ENCODE measurements at regions not wholly inside any gene's neighbourhood (a gene's known extent, or its start where the extent isn't known, plus 50 kb on each side); places are given as distances from the start of the nearest gene placed in this dataset.

DNA sequence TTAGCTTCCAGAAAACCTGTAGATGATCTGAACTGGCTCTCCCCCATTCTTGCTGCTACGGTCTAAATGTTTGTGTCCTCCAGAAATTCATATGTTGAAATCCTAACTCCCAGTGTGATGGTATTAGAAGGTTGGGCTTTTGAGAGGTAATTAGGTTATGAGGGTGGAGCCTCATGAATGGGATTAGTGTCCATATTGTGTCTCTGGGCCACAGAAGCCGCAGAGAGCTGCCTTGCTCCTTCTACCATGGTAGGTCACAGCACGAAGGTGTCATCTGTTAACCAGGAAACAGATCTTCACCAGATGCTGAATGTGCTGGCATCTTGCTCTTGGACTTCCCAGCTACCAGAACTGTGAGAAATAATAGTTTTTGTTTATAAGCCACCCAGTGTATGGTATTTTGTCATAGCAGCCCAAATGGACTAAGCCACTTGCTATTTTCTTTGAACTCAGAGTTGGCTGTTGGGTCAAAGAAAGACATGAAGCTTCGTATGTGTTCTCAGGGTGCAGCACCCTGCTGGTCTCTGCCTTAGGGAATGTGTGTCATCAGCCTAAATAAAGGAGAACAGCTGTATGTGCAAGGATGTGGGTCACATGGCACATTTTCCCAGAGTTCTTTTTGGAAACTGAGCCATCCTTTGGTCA lies 317.5 kb upstream of the SLCO3A1 start:
- Histone ChIP-seq H3K4me1 (ENCODE audit: control insufficient read depth, insufficient read depth, low read length) (peaks cover 3% of the 10 kb centered on the region), H3K27me3 (ENCODE audit: control insufficient read depth, insufficient read depth) (no peaks in the 10 kb centered on the region), H3K4me3 (ENCODE audit: low read length) (no peak overlapping the region), H3K9me3 (ENCODE audit: control insufficient read depth, low read length) (no peaks in the 10 kb centered on the region), H3K27ac (ENCODE audit: low read length) (peak overlapping the region; percentile 56)
- no peak for ATAC-seq
- intact Hi-C loops (cut with DNase I): no loop called here
- DNase-seq: no peak
- WGBS: 79% methylated on average over 4 of the region's 4 CpGs

DNA sequence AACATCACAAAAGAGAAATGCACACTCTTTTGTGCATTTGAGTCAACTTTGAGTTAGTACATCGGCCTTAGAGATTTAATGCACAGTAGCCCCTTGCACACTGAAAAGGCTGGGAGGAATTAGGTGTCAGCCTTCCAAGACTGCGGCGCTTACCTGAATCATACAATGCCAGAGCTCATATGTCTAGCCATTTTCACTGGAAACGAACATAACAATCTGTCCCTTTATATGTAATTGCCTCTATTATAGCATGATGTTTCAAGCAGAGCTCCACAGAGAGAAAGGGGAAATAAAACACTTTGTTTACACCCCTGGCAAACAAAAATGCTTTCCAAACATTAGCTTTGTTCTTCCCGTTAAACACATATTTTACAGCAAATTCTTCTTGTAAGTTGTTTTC lies 315.7 kb upstream of the SLCO3A1 start:
- H3K27me3 ChIP-seq (ENCODE audit: control insufficient read depth, insufficient read depth): no peaks in the 10 kb centered on the region
- no peak for ATAC-seq
- peaks cover 3% of the 10 kb centered on the region for H3K4me1 ChIP-seq (ENCODE audit: control insufficient read depth, insufficient read depth, low read length)
- DNase-seq: no peak
- H3K4me3 ChIP-seq (ENCODE audit: low read length): no peak overlapping the region
- WGBS: 69% methylated on average over 5 of the region's 5 CpGs
- intact Hi-C loops (cut with DNase I): no loop called here
- no peaks in the 10 kb centered on the region for H3K9me3 ChIP-seq (ENCODE audit: control insufficient read depth, low read length)
- H3K27ac ChIP-seq (ENCODE audit: low read length): no peak overlapping the region

DNA sequence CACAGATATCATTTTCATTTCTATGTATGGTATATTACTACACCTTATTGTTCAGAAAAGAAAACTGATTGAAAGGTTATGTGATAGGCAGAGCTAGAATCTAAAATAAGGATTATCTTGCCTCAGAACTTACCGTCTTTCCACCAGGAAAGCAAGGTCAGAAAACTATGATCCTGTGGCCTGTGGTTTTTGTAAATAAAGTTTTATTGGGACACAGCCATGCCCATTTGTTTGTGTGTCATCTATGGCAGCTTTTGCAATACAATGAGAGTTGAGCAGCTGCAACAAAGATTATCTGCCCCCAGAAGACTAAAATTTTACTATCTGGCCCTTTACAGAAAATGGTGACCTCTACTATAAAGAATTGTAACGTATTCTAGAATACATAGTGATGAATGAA lies 314.7 kb upstream of the SLCO3A1 start:
- H3K4me1 ChIP-seq (ENCODE audit: control insufficient read depth, insufficient read depth, low read length): peaks cover 3% of the 10 kb centered on the region
- no peak for DNase-seq
- no peak overlapping the region for H3K27ac ChIP-seq (ENCODE audit: low read length)
- H3K27me3 ChIP-seq (ENCODE audit: control insufficient read depth, insufficient read depth): no peaks in the 10 kb centered on the region
- no peaks in the 10 kb centered on the region for H3K9me3 ChIP-seq (ENCODE audit: control insufficient read depth, low read length)
- no peak overlapping the region for H3K4me3 ChIP-seq (ENCODE audit: low read length)
- 86% methylated on average over 2 of the region's 2 CpGs for WGBS
- intact Hi-C loops (cut with DNase I): no loop called here
- ATAC-seq: no peak

DNA sequence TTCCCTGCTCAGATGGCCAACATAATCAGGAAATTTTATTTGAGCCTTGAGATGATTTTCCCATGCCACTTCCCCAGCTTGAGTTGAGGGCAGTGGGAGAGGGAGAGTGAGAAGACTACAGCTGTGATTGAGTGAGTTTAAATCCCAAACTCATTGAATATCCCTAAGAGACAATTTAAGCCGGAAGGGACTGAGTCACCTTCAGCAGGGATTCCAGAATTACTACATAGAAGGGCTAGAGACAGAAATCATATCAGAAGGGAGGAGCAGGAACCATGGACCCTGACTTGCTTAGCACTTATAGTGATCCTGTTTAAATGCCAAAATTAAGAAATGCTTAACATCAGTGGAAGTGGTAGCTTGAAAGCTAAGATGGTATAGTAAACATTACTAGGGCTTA lies 312.2 kb upstream of the SLCO3A1 start:
- intact Hi-C loops (cut with DNase I): no loop called here
- Histone ChIP-seq H3K4me1 (ENCODE audit: control insufficient read depth, insufficient read depth, low read length) (no peaks in the 10 kb centered on the region), H3K27ac (ENCODE audit: low read length) (no peak overlapping the region), H3K4me3 (ENCODE audit: low read length) (no peak overlapping the region), H3K27me3 (ENCODE audit: control insufficient read depth, insufficient read depth) (no peaks in the 10 kb centered on the region), H3K9me3 (ENCODE audit: control insufficient read depth, low read length) (no peaks in the 10 kb centered on the region)
- no peak for DNase-seq
- no peak for ATAC-seq
- 73% methylated on average over 1 of the region's 1 CpG for WGBS

DNA sequence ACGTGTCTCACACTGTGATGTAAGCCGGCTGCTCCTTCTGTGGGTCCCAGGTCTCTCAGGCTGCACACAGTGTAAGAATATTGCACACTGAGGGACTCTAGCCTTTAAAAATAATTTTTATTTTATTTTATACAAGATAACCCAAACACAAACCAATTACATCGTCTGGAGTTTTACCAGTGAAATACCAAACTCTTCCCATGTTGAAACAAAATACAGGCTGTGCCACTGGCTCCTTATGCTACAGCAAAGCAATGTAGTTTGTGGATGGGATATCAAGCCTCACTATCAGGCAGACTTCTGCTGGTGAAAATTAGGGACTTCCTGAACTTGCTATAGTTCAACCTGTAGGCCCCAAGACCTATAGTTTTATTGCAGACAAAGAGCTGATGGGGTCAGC lies 311.3 kb upstream of the SLCO3A1 start:
- no peak for ATAC-seq
- Histone ChIP-seq H3K27me3 (ENCODE audit: control insufficient read depth, insufficient read depth) (no peaks in the 10 kb centered on the region), H3K4me1 (ENCODE audit: control insufficient read depth, insufficient read depth, low read length) (no peaks in the 10 kb centered on the region), H3K27ac (ENCODE audit: low read length) (no peak overlapping the region), H3K9me3 (ENCODE audit: control insufficient read depth, low read length) (no peaks in the 10 kb centered on the region), H3K4me3 (ENCODE audit: low read length) (no peak overlapping the region)
- DNase-seq: no peak
- WGBS: 55% methylated on average over 3 of the region's 3 CpGs
- intact Hi-C loops (cut with DNase I): no loop called here

DNA sequence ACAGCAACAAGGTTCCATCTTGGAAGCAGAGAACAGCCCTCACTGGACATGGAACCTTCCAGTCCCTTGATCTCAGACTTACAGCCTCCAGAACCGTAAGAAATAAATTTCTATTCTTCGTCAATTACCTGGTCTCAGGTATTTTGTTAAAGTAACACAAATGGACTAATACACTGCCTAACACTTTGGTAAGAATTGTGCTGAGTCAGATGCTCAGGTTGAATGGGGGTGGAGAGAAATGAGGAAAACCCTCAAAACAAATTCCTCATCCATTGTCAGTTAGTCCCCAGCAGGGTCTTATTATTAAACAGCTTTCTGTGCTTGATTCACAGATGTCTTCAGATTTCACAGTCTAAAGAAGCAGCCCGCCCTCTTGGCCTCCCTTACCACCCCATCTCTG lies 306.2 kb upstream of the SLCO3A1 start:
- intact Hi-C loops (cut with DNase I): no loop called here
- WGBS: 90% methylated on average over 3 of the region's 3 CpGs
- H3K4me1 ChIP-seq (ENCODE audit: control insufficient read depth, insufficient read depth, low read length): no peaks in the 10 kb centered on the region
- H3K4me3 ChIP-seq (ENCODE audit: low read length): no peak overlapping the region
- no peaks in the 10 kb centered on the region for H3K9me3 ChIP-seq (ENCODE audit: control insufficient read depth, low read length)
- ATAC-seq (no peak), DNase-seq (no peak)
- H3K27me3 ChIP-seq (ENCODE audit: control insufficient read depth, insufficient read depth): no peaks in the 10 kb centered on the region
- no peak overlapping the region for H3K27ac ChIP-seq (ENCODE audit: low read length)

DNA sequence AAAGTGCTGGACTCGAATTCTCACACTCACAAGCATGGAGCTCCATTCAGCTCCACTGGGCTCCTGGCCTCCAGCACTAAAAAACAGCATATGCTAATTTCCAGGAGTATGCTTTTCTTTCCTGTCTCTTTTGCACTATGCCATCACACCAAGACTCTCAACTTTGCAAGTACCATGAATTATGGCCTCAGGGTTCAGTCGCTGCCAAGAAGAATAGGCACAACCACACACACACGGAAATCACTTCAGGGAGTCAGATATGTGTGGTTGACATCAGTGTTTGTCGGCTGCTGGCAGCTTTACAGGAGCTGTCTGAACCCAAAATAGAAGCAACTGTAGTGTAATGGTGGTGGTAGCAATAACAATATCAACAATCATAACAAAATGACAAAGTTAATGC lies 305.0 kb upstream of the SLCO3A1 start:
- ATAC-seq (peak; percentile 61 to 70), DNase-seq (peak; percentile 35 to 67 (median 57))
- Histone ChIP-seq H3K4me3 (ENCODE audit: low read length) (no peak overlapping the region), H3K27me3 (ENCODE audit: control insufficient read depth, insufficient read depth) (no peaks in the 10 kb centered on the region), H3K9me3 (ENCODE audit: control insufficient read depth, low read length) (no peaks in the 10 kb centered on the region), H3K27ac (ENCODE audit: low read length) (no peak overlapping the region), H3K4me1 (ENCODE audit: control insufficient read depth, insufficient read depth, low read length) (no peaks in the 10 kb centered on the region)
- intact Hi-C loops (cut with DNase I): no loop called here
- WGBS: 36% methylated on average over 4 of the region's 4 CpGs

DNA sequence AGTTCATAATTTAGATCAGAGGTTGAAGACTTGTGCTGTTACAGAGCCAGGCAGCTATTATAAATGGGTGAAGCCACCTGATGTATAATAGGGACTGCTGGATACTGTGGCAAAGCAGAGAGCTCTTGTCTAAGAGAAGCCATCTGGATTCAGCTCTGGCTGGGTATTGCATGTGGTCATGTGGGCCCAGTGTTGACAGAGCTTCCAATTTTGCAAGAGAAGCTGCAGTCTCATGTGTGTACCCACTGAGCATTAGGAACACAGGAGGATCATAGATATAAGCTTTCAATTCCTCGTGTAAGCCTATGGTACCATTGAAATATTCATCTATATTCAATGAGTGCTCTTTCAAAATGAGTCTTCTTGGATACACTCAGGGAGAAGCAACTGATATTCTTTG lies 303.9 kb upstream of the SLCO3A1 start:
- Histone ChIP-seq H3K27me3 (ENCODE audit: control insufficient read depth, insufficient read depth) (no peaks in the 10 kb centered on the region), H3K9me3 (ENCODE audit: control insufficient read depth, low read length) (no peaks in the 10 kb centered on the region), H3K27ac (ENCODE audit: low read length) (no peak overlapping the region), H3K4me1 (ENCODE audit: control insufficient read depth, insufficient read depth, low read length) (no peaks in the 10 kb centered on the region), H3K4me3 (ENCODE audit: low read length) (no peak overlapping the region)
- ATAC-seq: no peak
- intact Hi-C loops (cut with DNase I): no loop called here
- DNase-seq: no peak
- WGBS: 77% methylated on average over 1 of the region's 1 CpG

DNA sequence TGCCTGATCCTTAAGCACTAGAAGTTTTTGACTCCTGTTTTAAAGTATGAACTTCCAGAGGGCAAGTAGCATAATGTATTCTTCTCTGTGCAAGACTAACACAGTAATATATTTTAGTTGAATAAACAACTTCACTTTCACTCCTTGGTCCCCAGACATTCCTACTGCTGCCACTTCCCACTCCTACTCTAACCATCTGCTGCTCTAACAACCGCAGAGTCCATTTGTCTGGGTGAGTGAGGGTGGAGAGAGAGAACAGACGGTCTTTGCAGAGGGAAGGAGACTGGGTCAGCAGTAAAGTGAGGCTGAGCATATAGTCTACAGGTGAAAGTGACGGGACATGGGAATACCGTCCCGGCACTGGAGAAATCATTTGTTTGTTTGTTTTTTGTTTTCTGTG lies 301.0 kb upstream of the SLCO3A1 start:
- WGBS: 82% methylated on average over 5 of the region's 5 CpGs
- Histone ChIP-seq H3K4me1 (ENCODE audit: control insufficient read depth, insufficient read depth, low read length) (no peaks in the 10 kb centered on the region), H3K9me3 (ENCODE audit: control insufficient read depth, low read length) (no peaks in the 10 kb centered on the region), H3K4me3 (ENCODE audit: low read length) (no peak overlapping the region), H3K27me3 (ENCODE audit: control insufficient read depth, insufficient read depth) (no peaks in the 10 kb centered on the region), H3K27ac (ENCODE audit: low read length) (no peak overlapping the region)
- DNase-seq (no peak), ATAC-seq (no peak)
- intact Hi-C loops (cut with DNase I): no loop called here

DNA sequence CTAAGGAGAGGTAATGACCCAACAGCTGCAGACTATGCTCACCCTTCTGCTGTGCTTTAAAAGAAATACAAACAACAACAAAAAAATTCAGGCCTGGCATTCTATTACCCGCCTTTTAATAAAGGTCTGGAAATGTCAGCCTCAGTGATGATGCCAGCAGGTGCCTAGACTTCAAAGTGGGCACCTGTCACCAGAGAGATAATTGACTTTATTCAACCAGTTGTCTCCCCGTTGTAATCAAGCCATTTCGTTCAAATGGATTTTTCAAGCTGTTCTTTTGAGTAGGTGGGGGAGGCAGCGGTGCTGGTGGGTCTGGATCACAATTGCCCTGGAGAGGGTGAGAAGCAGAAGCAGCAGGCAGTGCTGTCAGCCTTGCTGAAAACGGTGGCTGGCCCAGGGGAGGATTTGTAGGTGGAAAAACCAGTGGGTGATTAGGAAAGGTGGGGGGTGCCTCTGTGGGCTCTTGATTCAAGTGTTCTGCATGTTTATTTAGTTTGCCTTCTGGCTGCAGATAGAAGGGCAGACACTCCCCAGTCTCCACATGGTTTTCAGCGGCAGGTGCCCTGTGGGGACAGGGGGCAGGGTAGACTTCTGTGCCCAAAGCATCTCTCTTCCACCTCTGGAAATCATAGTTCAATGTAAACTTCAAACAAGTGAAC lies 300.2 kb upstream of the SLCO3A1 start:
- Histone ChIP-seq H3K4me3 (ENCODE audit: low read length) (no peak overlapping the region), H3K27me3 (ENCODE audit: control insufficient read depth, insufficient read depth) (no peaks in the 10 kb centered on the region), H3K27ac (ENCODE audit: low read length) (no peak overlapping the region), H3K4me1 (ENCODE audit: control insufficient read depth, insufficient read depth, low read length) (no peaks in the 10 kb centered on the region), H3K9me3 (ENCODE audit: control insufficient read depth, low read length) (no peaks in the 10 kb centered on the region)
- WGBS: 54% methylated on average over 6 of the region's 6 CpGs
- DNase-seq: no peak
- intact Hi-C loops (cut with DNase I): no loop called here
- ATAC-seq: no peak

DNA sequence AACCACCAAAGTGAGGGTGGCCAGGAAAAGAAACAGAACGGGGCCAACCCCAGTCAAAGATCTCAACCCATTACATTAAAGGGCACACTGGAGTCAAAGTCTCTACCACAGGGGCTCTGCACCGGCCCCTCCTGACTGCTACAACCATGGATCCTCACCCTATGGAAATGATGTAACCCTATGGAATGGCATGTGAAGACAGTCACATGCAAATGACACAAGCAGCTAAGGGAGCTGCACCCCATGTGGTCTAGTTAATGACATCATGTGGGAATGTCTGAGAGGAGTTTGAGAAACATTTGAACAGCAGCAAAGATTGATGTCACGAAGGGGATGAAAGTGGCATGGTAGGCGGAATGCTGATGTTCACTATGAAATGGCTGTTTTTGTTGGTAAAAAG lies 298.2 kb upstream of the SLCO3A1 start:
- Histone ChIP-seq H3K4me3 (ENCODE audit: low read length) (no peak overlapping the region), H3K4me1 (ENCODE audit: control insufficient read depth, insufficient read depth, low read length) (no peaks in the 10 kb centered on the region), H3K27ac (ENCODE audit: low read length) (no peak overlapping the region), H3K9me3 (ENCODE audit: control insufficient read depth, low read length) (no peaks in the 10 kb centered on the region), H3K27me3 (ENCODE audit: control insufficient read depth, insufficient read depth) (no peaks in the 10 kb centered on the region)
- DNase-seq (no peak), ATAC-seq (no peak)
- intact Hi-C loops (cut with DNase I): no loop called here
- 92% methylated on average over 4 of the region's 4 CpGs for WGBS

DNA sequence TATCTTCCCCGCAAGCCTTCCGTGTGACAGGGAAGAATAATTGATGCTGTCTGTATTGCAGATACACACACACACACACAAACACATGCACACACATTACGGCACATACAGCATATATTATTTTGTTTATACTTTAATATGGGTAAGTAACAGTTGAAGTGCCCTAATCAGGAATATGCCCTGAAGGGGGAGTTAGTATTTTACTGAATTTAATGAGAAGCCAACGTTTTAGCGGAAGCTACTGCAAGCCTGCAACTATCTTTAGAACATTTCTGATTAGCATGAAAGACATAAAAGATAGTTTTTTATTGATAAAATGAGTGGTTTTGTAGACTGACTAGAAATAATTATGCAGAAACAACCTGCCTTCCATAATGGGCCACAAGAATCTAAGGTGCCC lies 296.6 kb upstream of the SLCO3A1 start:
- WGBS: 82% methylated on average over 5 of the region's 5 CpGs
- Histone ChIP-seq H3K27me3 (ENCODE audit: control insufficient read depth, insufficient read depth) (no peaks in the 10 kb centered on the region), H3K9me3 (ENCODE audit: control insufficient read depth, low read length) (no peaks in the 10 kb centered on the region), H3K4me3 (ENCODE audit: low read length) (no peak overlapping the region), H3K4me1 (ENCODE audit: control insufficient read depth, insufficient read depth, low read length) (peaks cover under 1% of the 10 kb centered on the region), H3K27ac (ENCODE audit: low read length) (no peak overlapping the region)
- no peak for DNase-seq
- intact Hi-C loops (cut with DNase I): no loop called here
- no peak for ATAC-seq
